Esophagus squamous epithelium (tissue), 4 donors: ENCODE measurements at regions not wholly inside any gene's neighbourhood (a gene's known extent, or its start where the extent isn't known, plus 50 kb on each side); places are given as distances from the start of the nearest gene placed in this dataset.

Source experiments
- CTCF ChIP-seq, 6 experiments: fragments of 450-650 bp in 4 of 6; fragments of 200-600 bp in 2 of 6; sonication (generic) in 2 of 6; IDR thresholded peaks; one replicate each; pipeline ENCODE4 v1.5.1; 2016 to 2019; ENCODE audit warnings: antibody characterized with exemption in 6 of 6, mild to moderate bottlenecking in 4 of 6, moderate library complexity in 4 of 6
- POLR2A ChIP-seq, 4 donors: fragments of 450-650 bp; IDR thresholded peaks; one replicate each; pipeline ENCODE4 v1.6.1; 2017; ENCODE audit warnings: antibody characterized with exemption in 4 of 4, mild to moderate bottlenecking in 4 of 4, moderate library complexity in 3 of 4

- no peak for TF ChIP-seq CTCF (IDR thresholded peaks at IDR 0.05)
- TF ChIP-seq POLR2A (IDR thresholded peaks at IDR 0.05), result no peak
Observed at GRCh38 chr10:78779339-78779955, 289.3 kb upstream of the ZMIZ1 start.
